ENCODE measurements at regions not wholly inside any gene's neighbourhood (a gene's known extent, or its start where the extent isn't known, plus 50 kb on each side); places are given as distances from the start of the nearest gene placed in this dataset.
"Not testable (repeated sequence)": the region's sequence is repeated elsewhere in the genome, so short reads cannot be mapped to it uniquely, and the experiment has no call there.

- H3K36me3 ChIP-seq (ENCODE audit: control insufficient read depth in 2 of 2, extremely low read depth in 1 of 2, insufficient read depth in 2 of 2, low read length in 2 of 2) = no peaks in the 10 kb centered on the region
- H3K27ac ChIP-seq (ENCODE audit: insufficient read depth, low read depth, low read length) = no peak overlapping the region
- no TSS peak for BruUV-seq (replicated peaks)
- no peak overlapping the region for H3K4me3 ChIP-seq (replicated peaks in 1 of 3; ENCODE audit: insufficient read depth in 1 of 3, low read depth in 1 of 3, low read length in 3 of 3)
- dilution Hi-C loops (cut with MboI; ENCODE audit: extremely low pct_ligation_motif_present, low sequenced_read_pairs) = no loop called here
- no peak overlapping the region for H3K9ac ChIP-seq (replicated peaks; ENCODE audit: extremely low read depth, insufficient read depth, low read length)
- H3K27me3 ChIP-seq (ENCODE audit: control insufficient read depth in 2 of 2, insufficient read depth in 2 of 2, low read length in 2 of 2) = no peaks in the 10 kb centered on the region
- FAIRE-seq (no peak), DNase-seq (ENCODE audit: low read depth, low spot score) (no peak)
- POLR2A ChIA-PET = no interaction called here
- CTCF ChIA-PET = no interaction called here
- H3K79me2 ChIP-seq (ENCODE audit: control insufficient read depth, insufficient read depth, low read length) = no peaks in the 10 kb centered on the region
- H3K4me1 ChIP-seq (ENCODE audit: control insufficient read depth, extremely low read depth, insufficient read depth, low read length) = no peaks in the 10 kb centered on the region
- intact Hi-C loops (cut with micrococcal nuclease) = no loop called here
- H3K4me2 ChIP-seq (ENCODE audit: insufficient read depth, low read length) = no peak overlapping the region
- TF ChIP-seq FOS (IDR thresholded peaks at IDR 0.05; ENCODE audit: borderline replicate concordance, insufficient read depth, low read length) = no peak
- no peak for TF ChIP-seq POLR2A (IDR thresholded peaks at IDR 0.05; ENCODE audit: low read depth, low read length)
- no peak for TF ChIP-seq POLR2AphosphoS5 (IDR thresholded peaks at IDR 0.05; ENCODE audit: insufficient read depth, low read depth, low read length)
- no peak for TF ChIP-seq MYC (IDR thresholded peaks at IDR 0.05; ENCODE audit: low read depth, low read length)
- no peak for TF ChIP-seq GATA2 (IDR thresholded peaks at IDR 0.05; ENCODE audit: insufficient read depth, insufficient read length, low read depth, low read length)
- no peak for TF ChIP-seq CTCF (IDR thresholded peaks at IDR 0.05; ENCODE audit: extremely low read depth in 1 of 2, insufficient read depth in 1 of 2, low read depth in 1 of 2, low read length in 2 of 2)
- TF ChIP-seq MAX (IDR thresholded peaks at IDR 0.05; ENCODE audit: insufficient read depth, insufficient read length) = no peak
- no peak for TF ChIP-seq EZH2 (IDR thresholded peaks at IDR 0.05; ENCODE audit: borderline replicate concordance, low read depth, low read length, severe bottlenecking)
- no peak for TF ChIP-seq JUN (IDR thresholded peaks at IDR 0.05; ENCODE audit: borderline replicate concordance, insufficient read depth, insufficient read length, low read depth)
- no peaks in the 10 kb centered on the region for H3K9me1 ChIP-seq (replicated peaks; ENCODE audit: control insufficient read depth, extremely low read depth, insufficient read depth, low read length)
- no peak overlapping the region for H2AFZ ChIP-seq (ENCODE audit: low read depth, low read length)
- H3K9me3 ChIP-seq (replicated peaks; ENCODE audit: control insufficient read depth, insufficient read depth, low read length) = no peaks in the 10 kb centered on the region
- H4K20me1 ChIP-seq (replicated peaks; ENCODE audit: control insufficient read depth, extremely low read depth, insufficient read depth, low read length) = no peaks in the 10 kb centered on the region
Observed at GRCh38 chr13:61495648-61496047, 80.0 kb upstream of the PCDH20 start.

- CTCF ChIA-PET; H3K4me2 ChIP-seq (ENCODE audit: insufficient read depth, low read length); BruUV-seq (replicated peaks); DNase-seq (ENCODE audit: low read depth, low spot score); intact Hi-C loops (cut with micrococcal nuclease); H3K27ac ChIP-seq (ENCODE audit: insufficient read depth, low read depth, low read length); dilution Hi-C loops (cut with MboI; ENCODE audit: extremely low pct_ligation_motif_present, low sequenced_read_pairs); H2AFZ ChIP-seq (ENCODE audit: low read depth, low read length); H3K9ac ChIP-seq (replicated peaks; ENCODE audit: extremely low read depth, insufficient read depth, low read length); H4K20me1 ChIP-seq (replicated peaks; ENCODE audit: control insufficient read depth, extremely low read depth, insufficient read depth, low read length); FAIRE-seq; H3K36me3 ChIP-seq (ENCODE audit: control insufficient read depth in 2 of 2, extremely low read depth in 1 of 2, insufficient read depth in 2 of 2, low read length in 2 of 2); H3K9me1 ChIP-seq (replicated peaks; ENCODE audit: control insufficient read depth, extremely low read depth, insufficient read depth, low read length); H3K4me3 ChIP-seq (replicated peaks in 1 of 3; ENCODE audit: insufficient read depth in 1 of 3, low read depth in 1 of 3, low read length in 3 of 3); POLR2A ChIA-PET; H3K79me2 ChIP-seq (ENCODE audit: control insufficient read depth, insufficient read depth, low read length); H3K4me1 ChIP-seq (ENCODE audit: control insufficient read depth, extremely low read depth, insufficient read depth, low read length); H3K27me3 ChIP-seq (ENCODE audit: control insufficient read depth in 2 of 2, insufficient read depth in 2 of 2, low read length in 2 of 2); H3K9me3 ChIP-seq (replicated peaks; ENCODE audit: control insufficient read depth, insufficient read depth, low read length): not testable (repeated sequence)
Observed at GRCh38 chr13:61493556-61493955, 77.9 kb upstream of the PCDH20 start.

All from endothelial cell of umbilical vein (primary cell).